GM12864 (cell line): ENCODE measurements at regions not wholly inside any gene's neighbourhood (a gene's known extent, or its start where the extent isn't known, plus 50 kb on each side); places are given as distances from the start of the nearest gene placed in this dataset.
"Not testable (repeated sequence)": the region's sequence is repeated elsewhere in the genome, so short reads cannot be mapped to it uniquely, and the experiment has no call there.

ENCODE experiments used
- DNase-seq: peaks from one replicate; pipeline ENCODE4 v3.0.0-alpha.2; 2011; ENCODE audit warnings: low read depth
- H3K4me3 ChIP-seq: 2 replicates; pipeline ENCODE4 v1.5.1; 2011; ENCODE audit warnings: mild to moderate bottlenecking, low read depth, low read length, control low read depth
- TF ChIP-seq, protein P1 (sequence below): IDR thresholded peaks from 2 replicates; pipeline ENCODE4 v1.5.1; 2011; ENCODE audit warnings: low read depth, mild to moderate bottlenecking, moderate library complexity, low read length, control low read depth, inconsistent platforms; ENCODE audit errors: missing control alignments

DNA sequence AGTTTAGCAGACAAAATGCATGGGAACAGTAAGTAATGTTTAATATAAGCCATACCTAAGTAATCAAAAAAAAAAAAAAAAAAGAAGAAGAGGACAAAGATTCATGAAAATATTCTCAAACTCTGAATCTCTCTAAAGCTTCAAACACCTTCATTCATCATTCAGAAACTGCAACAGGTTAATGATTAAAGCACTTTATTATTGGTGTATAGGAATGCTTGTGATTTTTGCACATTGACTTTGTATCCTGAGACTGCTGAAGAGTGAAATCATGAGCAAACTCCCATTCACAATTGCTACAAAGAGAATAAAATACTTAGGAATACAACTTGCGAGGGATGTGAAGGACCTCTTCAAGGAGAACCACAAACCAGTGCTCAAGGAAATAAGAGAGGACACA is 278.4 kb upstream of the DCN start:
- TF ChIP-seq, protein P1, sequence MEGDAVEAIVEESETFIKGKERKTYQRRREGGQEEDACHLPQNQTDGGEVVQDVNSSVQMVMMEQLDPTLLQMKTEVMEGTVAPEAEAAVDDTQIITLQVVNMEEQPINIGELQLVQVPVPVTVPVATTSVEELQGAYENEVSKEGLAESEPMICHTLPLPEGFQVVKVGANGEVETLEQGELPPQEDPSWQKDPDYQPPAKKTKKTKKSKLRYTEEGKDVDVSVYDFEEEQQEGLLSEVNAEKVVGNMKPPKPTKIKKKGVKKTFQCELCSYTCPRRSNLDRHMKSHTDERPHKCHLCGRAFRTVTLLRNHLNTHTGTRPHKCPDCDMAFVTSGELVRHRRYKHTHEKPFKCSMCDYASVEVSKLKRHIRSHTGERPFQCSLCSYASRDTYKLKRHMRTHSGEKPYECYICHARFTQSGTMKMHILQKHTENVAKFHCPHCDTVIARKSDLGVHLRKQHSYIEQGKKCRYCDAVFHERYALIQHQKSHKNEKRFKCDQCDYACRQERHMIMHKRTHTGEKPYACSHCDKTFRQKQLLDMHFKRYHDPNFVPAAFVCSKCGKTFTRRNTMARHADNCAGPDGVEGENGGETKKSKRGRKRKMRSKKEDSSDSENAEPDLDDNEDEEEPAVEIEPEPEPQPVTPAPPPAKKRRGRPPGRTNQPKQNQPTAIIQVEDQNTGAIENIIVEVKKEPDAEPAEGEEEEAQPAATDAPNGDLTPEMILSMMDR = no peak
- no peak overlapping the region for H3K4me3 ChIP-seq
- no peak for DNase-seq

GRCh38 chr12:91460469-91460868 is 277.9 kb upstream of the DCN start:
- no peak for DNase-seq
- TF ChIP-seq, protein P1 = no peak

GRCh38 chr12:91455321-91455720 is 272.7 kb upstream of the DCN start:
- TF ChIP-seq, protein P1 = no peak
- no peak overlapping the region for H3K4me3 ChIP-seq
- no peak for DNase-seq

More at GRCh38 chr12:91460469-91460868, 277.9 kb upstream of the DCN start:
- H3K4me3 ChIP-seq = no peak overlapping the region

DNA sequence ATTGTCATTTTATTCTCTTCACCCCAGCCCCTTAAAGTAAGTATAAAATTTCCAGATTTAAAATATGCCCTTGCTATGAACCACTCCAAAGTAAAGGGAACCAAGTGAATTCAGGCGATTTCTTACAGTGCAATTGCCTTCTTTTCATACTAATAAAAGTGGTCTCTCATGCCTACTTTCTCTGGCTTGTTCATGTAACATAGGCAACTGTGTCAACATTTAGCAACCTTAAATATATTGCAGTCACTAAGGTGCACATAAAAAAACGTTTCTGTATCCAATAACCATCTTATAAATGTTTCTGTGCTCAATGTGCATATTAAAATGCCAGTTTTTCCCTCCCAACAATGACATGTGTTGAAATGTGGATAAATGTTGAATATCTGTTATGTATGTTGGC is 271.6 kb upstream of the DCN start:
- no peak overlapping the region for H3K4me3 ChIP-seq
- TF ChIP-seq, protein P1 = no peak
- no peak for DNase-seq

- DNase-seq, H3K4me3 ChIP-seq: not testable (repeated sequence)
These were observed 269.8 kb upstream of the DCN start for GRCh38 chr12:91452464-91452863.

- no peak overlapping the region for H3K4me3 ChIP-seq
- TF ChIP-seq, protein P1 = no peak
- no peak for DNase-seq
These were observed 259.7 kb upstream of the DCN start for GRCh38 chr12:91441993-91442952.

GRCh38 chr12:91441246-91441645 is 258.6 kb upstream of the DCN start:
- TF ChIP-seq, protein P1 = no peak
- no peak for DNase-seq
- no peak overlapping the region for H3K4me3 ChIP-seq
